OCI-LY1 (cell line): ENCODE measurements at regions not wholly inside any gene's neighbourhood (a gene's known extent, or its start where the extent isn't known, plus 50 kb on each side); places are given as distances from the start of the nearest gene placed in this dataset.

Source experiments
- H2AFZ ChIP-seq: fragments of 200-600 bp; sonication (generic), shearing (Covaris generic); 2 replicates; pipeline ENCODE4 v1.6.0; 2014; ENCODE audit warnings: antibody characterized with exemption, mild to moderate bottlenecking, low read length
- H3F3A ChIP-seq: fragments of 200-600 bp; sonication (generic), shearing (Covaris generic); 2 replicates; pipeline ENCODE4 v1.6.0; 2014; ENCODE audit warnings: mild to moderate bottlenecking, antibody characterized with exemption, low read length, moderate library complexity; ENCODE audit not compliant: insufficient read depth
- H3K27ac ChIP-seq: fragments of 200-600 bp; sonication (generic); 2 replicates; pipeline ENCODE4 v1.5.1; 2014; ENCODE audit warnings: low read length, mixed run types, mild to moderate bottlenecking, low read depth; ENCODE audit not compliant: poor library complexity, severe bottlenecking
- H3K27me3 ChIP-seq: fragments of 200-600 bp; sonication (generic); 2 replicates; pipeline ENCODE4 v1.6.0; 2014; ENCODE audit warnings: antibody characterized with exemption, mild to moderate bottlenecking, low read length, moderate library complexity; ENCODE audit not compliant: insufficient read depth
- H3K36me3 ChIP-seq: fragments of 200-600 bp; sonication (generic); 2 replicates; pipeline ENCODE4 v1.6.1; 2014; ENCODE audit warnings: mild to moderate bottlenecking, antibody characterized with exemption, low read length, moderate library complexity, mixed read lengths; ENCODE audit not compliant: insufficient read depth
- H3K4me1 ChIP-seq: fragments of 200-600 bp; sonication (generic); 2 replicates; pipeline ENCODE4 v1.5.1; 2014; ENCODE audit warnings: mild to moderate bottlenecking, low read length, moderate library complexity; ENCODE audit not compliant: insufficient read depth, severe bottlenecking
- H3K4me2 ChIP-seq: fragments of 200-600 bp; sonication (generic), shearing (Covaris generic); 2 replicates; pipeline ENCODE4 v1.6.1; 2014; ENCODE audit warnings: low read length
- H3K4me3 ChIP-seq: fragments of 200-600 bp; sonication (generic); 2 replicates; pipeline ENCODE4 v1.5.1; 2014; ENCODE audit warnings: low read length, low read depth, mild to moderate bottlenecking, mixed read lengths; ENCODE audit not compliant: poor library complexity, severe bottlenecking
- H3K79me2 ChIP-seq: fragments of 200-600 bp; shearing (Covaris generic); 2 replicates; pipeline ENCODE4 v1.6.1; 2016; ENCODE audit warnings: mixed run types, low read length, mixed read lengths; ENCODE audit not compliant: insufficient read depth
- H3K9ac ChIP-seq: fragments of 200-600 bp; sonication (generic), shearing (Covaris generic); 2 replicates; pipeline ENCODE4 v1.6.1; 2014; ENCODE audit warnings: mild to moderate bottlenecking, low read length, mixed read lengths
- H3K9me2 ChIP-seq: fragments of 200-600 bp; sonication (generic), shearing (Covaris generic); 2 replicates; pipeline ENCODE4 v1.6.1; 2014; ENCODE audit warnings: low read depth, mild to moderate bottlenecking, low read length, mixed read lengths
- H3K9me3 ChIP-seq: fragments of 200-600 bp; shearing (Covaris generic); 2 replicates; pipeline ENCODE4 v1.6.1; 2014; ENCODE audit warnings: low read length, mixed read lengths
- H4K20me1 ChIP-seq: fragments of 200-600 bp; sonication (generic), shearing (Covaris generic); 2 replicates; pipeline ENCODE4 v1.6.0; 2016; ENCODE audit warnings: mild to moderate bottlenecking, low read length; ENCODE audit not compliant: insufficient read depth
- EZH2 ChIP-seq: fragments of 200-600 bp; sonication (generic), shearing (Covaris generic); IDR thresholded peaks from 2 replicates; pipeline ENCODE4 v1.8.0; 2017; ENCODE audit warnings: borderline replicate concordance, mixed run types, mild to moderate bottlenecking, antibody characterized with exemption, low read length, moderate library complexity, mixed read lengths
- TF ChIP-seq, protein P1 (sequence below): fragments of 200-600 bp; sonication (generic), shearing (Covaris generic); IDR thresholded peaks from 2 replicates; pipeline ENCODE4 v1.5.1; 2017; ENCODE audit warnings: mild to moderate bottlenecking, antibody characterized with exemption, low read length, moderate library complexity, mixed read lengths

DNA sequence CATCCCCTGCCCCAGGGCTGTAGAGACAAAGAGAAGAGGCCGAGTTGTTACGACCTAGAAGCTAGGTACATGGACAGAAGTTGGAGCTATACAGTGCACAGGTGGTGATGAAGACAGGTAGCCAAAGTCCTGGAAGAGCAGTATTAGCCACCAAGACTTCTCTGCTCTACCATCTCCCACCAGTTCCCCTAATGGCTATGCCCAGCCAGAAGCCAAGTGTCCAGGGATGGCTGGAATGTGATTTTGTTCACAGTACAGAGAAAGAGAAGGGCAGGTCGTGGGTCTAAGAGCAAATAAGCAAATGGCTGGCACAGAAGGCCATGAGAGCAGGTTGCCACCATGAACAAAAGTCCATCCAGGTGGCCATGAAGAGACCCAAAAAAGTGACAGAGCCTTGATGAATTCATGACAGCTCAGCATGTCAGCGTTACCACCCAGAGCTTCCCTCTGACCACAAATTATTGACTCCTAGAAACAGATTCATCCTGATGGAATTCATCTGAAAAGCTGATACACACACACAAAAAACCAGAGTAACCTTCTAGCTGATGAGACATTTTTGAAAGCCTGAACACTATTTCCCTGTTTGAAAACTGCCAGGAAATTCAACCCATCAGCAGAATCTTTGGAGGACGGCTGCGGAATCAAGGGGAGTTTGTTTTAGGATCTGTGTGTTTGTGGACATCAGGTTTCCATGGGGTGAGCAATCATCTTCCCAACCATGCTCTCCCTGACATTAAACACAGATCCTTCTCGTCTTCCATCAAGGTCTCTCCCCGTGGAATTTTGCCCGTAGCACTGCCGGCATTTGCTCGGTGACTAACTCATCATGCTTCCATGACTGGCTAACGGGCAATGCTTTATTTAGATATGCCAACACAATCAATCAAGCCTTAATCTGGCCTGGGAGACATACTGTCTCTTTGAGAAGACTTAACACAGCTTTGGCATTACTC, 906.7 kb upstream of the AUTS2 start:
- Histone ChIP-seq H3K27ac (no peak overlapping the region), H3K4me3 (no peak overlapping the region), H3K9me3 (no peaks in the 10 kb centered on the region), H3K4me2 (no peak overlapping the region), H3K9ac (no peak overlapping the region), H3K9me2 (no peaks in the 10 kb centered on the region), H4K20me1 (no peaks in the 10 kb centered on the region), H3K27me3 (0 out of 2 replicates have a peak, but pooled peaks cover 4% of the 10 kb centered on the region), H2AFZ (no peak overlapping the region), H3F3A (no peaks in the 10 kb centered on the region), H3K4me1 (no peaks in the 10 kb centered on the region), H3K36me3 (no peaks in the 10 kb centered on the region), H3K79me2 (no peaks in the 10 kb centered on the region)
- TF ChIP-seq EZH2 = no peak

DNA sequence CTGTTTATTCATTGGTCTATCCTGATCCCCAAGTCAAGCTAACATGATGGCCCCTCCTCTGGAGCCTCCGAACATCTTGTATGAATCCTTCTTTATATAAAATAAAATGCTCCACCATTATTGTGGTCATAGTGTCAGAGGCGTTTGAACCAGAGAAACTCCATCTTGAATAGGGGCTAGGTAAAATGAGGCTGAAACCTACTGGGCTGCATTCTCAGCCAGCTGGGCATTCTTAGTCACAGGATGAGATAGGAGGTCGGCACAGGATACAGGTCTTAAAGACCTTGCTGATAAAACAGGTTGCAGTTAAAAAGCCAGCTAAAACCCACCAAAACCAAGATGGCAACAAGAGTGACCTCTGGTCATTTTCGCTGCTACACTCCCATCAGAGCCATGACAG, 905.8 kb upstream of the AUTS2 start:
- no peaks in the 10 kb centered on the region for H3K36me3 ChIP-seq
- no peak overlapping the region for H3K27ac ChIP-seq
- no peak overlapping the region for H2AFZ ChIP-seq
- no peaks in the 10 kb centered on the region for H3K9me3 ChIP-seq
- H3K27me3 ChIP-seq = peaks cover 2% of the 10 kb centered on the region; the same call in 1 of the 2 replicates
- no peaks in the 10 kb centered on the region for H3K79me2 ChIP-seq
- no peak overlapping the region for H3K4me2 ChIP-seq
- no peak overlapping the region for H3K4me3 ChIP-seq
- H3K9ac ChIP-seq = no peak overlapping the region
- no peaks in the 10 kb centered on the region for H3K9me2 ChIP-seq
- no peaks in the 10 kb centered on the region for H3K4me1 ChIP-seq
- H3F3A ChIP-seq = no peaks in the 10 kb centered on the region
- no peaks in the 10 kb centered on the region for H4K20me1 ChIP-seq
- TF ChIP-seq, protein P1, sequence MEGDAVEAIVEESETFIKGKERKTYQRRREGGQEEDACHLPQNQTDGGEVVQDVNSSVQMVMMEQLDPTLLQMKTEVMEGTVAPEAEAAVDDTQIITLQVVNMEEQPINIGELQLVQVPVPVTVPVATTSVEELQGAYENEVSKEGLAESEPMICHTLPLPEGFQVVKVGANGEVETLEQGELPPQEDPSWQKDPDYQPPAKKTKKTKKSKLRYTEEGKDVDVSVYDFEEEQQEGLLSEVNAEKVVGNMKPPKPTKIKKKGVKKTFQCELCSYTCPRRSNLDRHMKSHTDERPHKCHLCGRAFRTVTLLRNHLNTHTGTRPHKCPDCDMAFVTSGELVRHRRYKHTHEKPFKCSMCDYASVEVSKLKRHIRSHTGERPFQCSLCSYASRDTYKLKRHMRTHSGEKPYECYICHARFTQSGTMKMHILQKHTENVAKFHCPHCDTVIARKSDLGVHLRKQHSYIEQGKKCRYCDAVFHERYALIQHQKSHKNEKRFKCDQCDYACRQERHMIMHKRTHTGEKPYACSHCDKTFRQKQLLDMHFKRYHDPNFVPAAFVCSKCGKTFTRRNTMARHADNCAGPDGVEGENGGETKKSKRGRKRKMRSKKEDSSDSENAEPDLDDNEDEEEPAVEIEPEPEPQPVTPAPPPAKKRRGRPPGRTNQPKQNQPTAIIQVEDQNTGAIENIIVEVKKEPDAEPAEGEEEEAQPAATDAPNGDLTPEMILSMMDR = no peak
- no peak for TF ChIP-seq EZH2

- Histone ChIP-seq H3K9me2 (no peaks in the 10 kb centered on the region), H2AFZ (no peak overlapping the region), H3K27ac (no peak overlapping the region), H3K9me3 (no peaks in the 10 kb centered on the region), H3K36me3 (no peaks in the 10 kb centered on the region), H3K4me1 (no peaks in the 10 kb centered on the region), H3K27me3 (peaks cover 4% of the 10 kb centered on the region; the same call in 1 of the 2 replicates), H3K9ac (no peak overlapping the region), H3F3A (no peaks in the 10 kb centered on the region), H4K20me1 (no peaks in the 10 kb centered on the region), H3K4me3 (no peak overlapping the region), H3K4me2 (no peak overlapping the region), H3K79me2 (no peaks in the 10 kb centered on the region)
- TF ChIP-seq, protein P1 = no peak
- no peak for TF ChIP-seq EZH2
Measured at GRCh38 chr7:68694656-68695055, 903.6 kb upstream of the AUTS2 start.
